Stomach (tissue), 8 donors: ENCODE measurements at regions not wholly inside any gene's neighbourhood (a gene's known extent, or its start where the extent isn't known, plus 50 kb on each side); places are given as distances from the start of the nearest gene placed in this dataset.

ENCODE experiments used
- DNase-seq, 2 donors: peaks; one replicate each; pipeline versions ENCODE4 v3.0.0 to v3.0.0-alpha.2; 2013 to 2019
- H3K27ac ChIP-seq, 5 donors: fragments of 200-600 bp in 4 of 5; sonication (generic) in 4 of 5; one replicate each; pipeline ENCODE4 v1.5.1; 2013 to 2019; ENCODE audit warnings: mild to moderate bottlenecking in 1 of 5, moderate library complexity in 1 of 5
- H3K27me3 ChIP-seq, 3 donors: fragments of 200-600 bp; sonication (generic); one replicate each; pipeline ENCODE4 v1.5.1; 2017 to 2019; ENCODE audit warnings: mixed run types in 1 of 3
- H3K36me3 ChIP-seq, 4 donors: fragments of 200-600 bp; sonication (generic); 1 replicate in 3 of 4; 2 replicates in 1 of 4; pipeline ENCODE4 v1.5.1; 2016 to 2019
- H3K4me1 ChIP-seq, 4 donors: fragments of 200-600 bp; sonication (generic); one replicate each; pipeline ENCODE4 v1.5.1; 2016 to 2019
- H3K4me3 ChIP-seq, 4 donors: fragments of 200-600 bp; sonication (generic) in 3 of 4; one replicate each; pipeline ENCODE4 v1.5.1; 2016 to 2019; ENCODE audit warnings: mild to moderate bottlenecking in 1 of 4
- H3K9me3 ChIP-seq, 4 donors: fragments of 200-600 bp; sonication (generic); one replicate each; pipeline ENCODE4 v1.5.1; 2016 to 2019
- EP300 ChIP-seq: sonication (generic); formaldehyde crosslinking; IDR thresholded peaks from one replicate; pipeline ENCODE4 v1.6.1; 2017; ENCODE audit warnings: antibody characterized with exemption
- POLR2A ChIP-seq, 4 donors: fragments of 450-650 bp; IDR thresholded peaks; one replicate each; pipeline ENCODE4 v1.6.1; 2016; ENCODE audit warnings: antibody characterized with exemption in 4 of 4, control low read depth in 2 of 4, mild to moderate bottlenecking in 1 of 4, moderate library complexity in 1 of 4
- POLR2AphosphoS5 ChIP-seq, 3 donors: sonication (generic); formaldehyde crosslinking; IDR thresholded peaks; one replicate each; pipeline ENCODE4 v1.6.1; 2016; ENCODE audit warnings: antibody characterized with exemption in 3 of 3
- WGBS, 5 donors: extraction: QIAGEN DNeasy Blood & Tissue Kit in 3 of 5; methylation state at CpG; one replicate each; pipeline versions ENCODE4 v1.1.5 to v1.1.7; 2013 to 2018; 5-methylcytosine and 5-hydroxymethylcytosine counted together
- intact Hi-C: fragments of 100-400 bp; cut with DNase I; formaldehyde crosslinking; loops from one replicate; pipeline ENCODE4 v1.15.1; 2023; ENCODE audit warnings: low total_unique reads
- TF ChIP-seq, protein P1 (sequence below), 7 experiments: fragments of 450-650 bp in 4 of 7; fragments of 200-600 bp in 3 of 7; sonication (generic) in 3 of 7; IDR thresholded peaks; one replicate each; pipeline ENCODE4 v1.5.1; 2016 to 2019; ENCODE audit warnings: antibody characterized with exemption in 7 of 7, control low read depth in 2 of 7, mild to moderate bottlenecking in 1 of 7
- donor health status: healthy with polysubstance abuse.
- donor health status: Bipolar disorder and iron deficiency.
- donor health status: healthy.

DNA sequence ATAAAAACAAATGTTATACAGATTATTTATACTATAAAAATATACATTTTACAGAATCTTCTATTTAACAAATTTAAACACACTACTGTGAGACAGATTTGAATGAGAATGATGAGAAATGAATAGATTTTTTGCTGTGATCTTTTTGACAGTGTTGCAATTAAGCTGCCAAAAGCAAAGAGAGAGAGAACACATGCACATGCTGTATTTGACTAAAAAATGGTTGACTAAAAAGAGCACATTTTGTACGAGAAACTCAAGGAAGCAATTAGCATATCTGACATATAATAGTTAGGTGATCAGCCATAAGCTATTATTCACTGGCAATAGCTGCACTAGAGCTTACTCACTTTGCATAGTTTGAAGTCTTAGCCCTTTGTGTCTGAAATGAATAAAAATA is 115.8 kb downstream of the SYT10 start:
- TF ChIP-seq POLR2A (IDR thresholded peaks at IDR 0.05) (no peak), EP300 (no peak)
- H3K27me3 ChIP-seq: no peaks in the 10 kb centered on the region
- H3K36me3 ChIP-seq: no peaks in the 10 kb centered on the region
- no peaks in the 10 kb centered on the region for H3K4me1 ChIP-seq
- H3K4me3 ChIP-seq: no peak overlapping the region
- H3K9me3 ChIP-seq: no peaks in the 10 kb centered on the region
- intact Hi-C loops: no loop called here
- 50 to 74% (median 56%) methylated on average over 1 of the region's 1 CpG for WGBS, 5 donors
- no peak overlapping the region for H3K27ac ChIP-seq
- DNase-seq: no peak

- Histone ChIP-seq H3K4me1 (no peaks in the 10 kb centered on the region), H3K9me3 (no peaks in the 10 kb centered on the region), H3K27me3 (no peaks in the 10 kb centered on the region), H3K27ac (no peak overlapping the region), H3K36me3 (no peaks in the 10 kb centered on the region), H3K4me3 (no peak overlapping the region)
- intact Hi-C loops: no loop called here
- DNase-seq: no peak
- 62 to 71% (median 71%) methylated on average over 5 of the region's 5 CpGs for WGBS, 5 donors
- TF ChIP-seq POLR2AphosphoS5 (IDR thresholded peaks at IDR 0.05): no peak
- TF ChIP-seq, protein P1, sequence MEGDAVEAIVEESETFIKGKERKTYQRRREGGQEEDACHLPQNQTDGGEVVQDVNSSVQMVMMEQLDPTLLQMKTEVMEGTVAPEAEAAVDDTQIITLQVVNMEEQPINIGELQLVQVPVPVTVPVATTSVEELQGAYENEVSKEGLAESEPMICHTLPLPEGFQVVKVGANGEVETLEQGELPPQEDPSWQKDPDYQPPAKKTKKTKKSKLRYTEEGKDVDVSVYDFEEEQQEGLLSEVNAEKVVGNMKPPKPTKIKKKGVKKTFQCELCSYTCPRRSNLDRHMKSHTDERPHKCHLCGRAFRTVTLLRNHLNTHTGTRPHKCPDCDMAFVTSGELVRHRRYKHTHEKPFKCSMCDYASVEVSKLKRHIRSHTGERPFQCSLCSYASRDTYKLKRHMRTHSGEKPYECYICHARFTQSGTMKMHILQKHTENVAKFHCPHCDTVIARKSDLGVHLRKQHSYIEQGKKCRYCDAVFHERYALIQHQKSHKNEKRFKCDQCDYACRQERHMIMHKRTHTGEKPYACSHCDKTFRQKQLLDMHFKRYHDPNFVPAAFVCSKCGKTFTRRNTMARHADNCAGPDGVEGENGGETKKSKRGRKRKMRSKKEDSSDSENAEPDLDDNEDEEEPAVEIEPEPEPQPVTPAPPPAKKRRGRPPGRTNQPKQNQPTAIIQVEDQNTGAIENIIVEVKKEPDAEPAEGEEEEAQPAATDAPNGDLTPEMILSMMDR (IDR thresholded peaks at IDR 0.05): no peak
- TF ChIP-seq POLR2A (IDR thresholded peaks at IDR 0.05): no peak
- TF ChIP-seq EP300: no peak
Observed at GRCh38 chr12:33322519-33322918, 117.1 kb downstream of the SYT10 start.

- no peak for DNase-seq
- Histone ChIP-seq H3K27ac (no peak overlapping the region), H3K36me3 (no peaks in the 10 kb centered on the region), H3K9me3 (no peaks in the 10 kb centered on the region), H3K4me1 (no peaks in the 10 kb centered on the region), H3K27me3 (no peaks in the 10 kb centered on the region), H3K4me3 (no peak overlapping the region)
- WGBS, 5 donors: 39 to 82% (median 79%) methylated on average over 1 of the region's 1 CpG
- TF ChIP-seq, protein P1 (IDR thresholded peaks at IDR 0.05): no peak
- no peak for TF ChIP-seq EP300
- TF ChIP-seq POLR2A (IDR thresholded peaks at IDR 0.05): no peak
- TF ChIP-seq POLR2AphosphoS5 (IDR thresholded peaks at IDR 0.05): no peak
- intact Hi-C loops: no loop called here
Observed at GRCh38 chr12:33317746-33318145, 121.9 kb downstream of the SYT10 start.

- no peaks in the 10 kb centered on the region for H3K4me1 ChIP-seq
- no peak for DNase-seq
- H3K27me3 ChIP-seq: no peaks in the 10 kb centered on the region
- intact Hi-C loops: no loop called here
- H3K27ac ChIP-seq: no peak overlapping the region
- no peaks in the 10 kb centered on the region for H3K36me3 ChIP-seq
- no peaks in the 10 kb centered on the region for H3K9me3 ChIP-seq
- TF ChIP-seq POLR2A (IDR thresholded peaks at IDR 0.05) (no peak), EP300 (no peak), POLR2AphosphoS5 (IDR thresholded peaks at IDR 0.05) (no peak)
- TF ChIP-seq, protein P1 (IDR thresholded peaks at IDR 0.05): no peak
- WGBS, 5 donors: 3 to 26% (median 15%) methylated on average over 1 of the region's 1 CpG
- H3K4me3 ChIP-seq: no peak overlapping the region
Observed at GRCh38 chr12:33314223-33314622, 125.4 kb downstream of the SYT10 start.

DNA sequence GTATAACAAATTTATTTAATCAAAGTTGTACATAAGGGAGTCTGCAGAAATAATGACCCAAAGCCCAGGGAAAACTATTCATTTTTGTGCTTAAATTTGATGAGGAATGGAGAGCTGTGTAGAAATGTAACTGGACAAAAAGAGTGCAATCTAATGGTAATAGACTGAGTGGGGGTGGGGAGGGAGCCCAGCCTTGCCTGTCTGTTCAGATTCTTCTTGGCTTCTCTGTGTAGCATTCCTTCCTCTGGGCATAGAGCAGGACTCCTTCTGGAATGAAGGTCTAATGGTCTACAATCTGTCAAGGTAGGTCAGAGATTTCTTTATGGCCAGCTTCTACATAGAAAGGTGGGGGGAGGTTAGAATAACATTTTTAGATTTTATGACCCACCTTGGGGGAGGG is 126.1 kb downstream of the SYT10 start:
- Histone ChIP-seq H3K4me3 (no peak overlapping the region), H3K9me3 (no peaks in the 10 kb centered on the region), H3K27ac (no peak overlapping the region), H3K4me1 (no peaks in the 10 kb centered on the region), H3K27me3 (no peaks in the 10 kb centered on the region), H3K36me3 (no peaks in the 10 kb centered on the region)
- DNase-seq: no peak
- TF ChIP-seq POLR2AphosphoS5 (IDR thresholded peaks at IDR 0.05): no peak
- no peak for TF ChIP-seq EP300
- TF ChIP-seq, protein P1 (IDR thresholded peaks at IDR 0.05): no peak
- no peak for TF ChIP-seq POLR2A (IDR thresholded peaks at IDR 0.05)
- intact Hi-C loops: no loop called here
